Muscle of back (tissue), 3 donors: ENCODE measurements at regions not wholly inside any gene's neighbourhood (a gene's known extent, or its start where the extent isn't known, plus 50 kb on each side); places are given as distances from the start of the nearest gene placed in this dataset.

Experiments
- DNase-seq, 3 donors: peaks; one replicate each; pipeline versions ENCODE4 v3.0.0 to v3.0.0-alpha.2; 2013

DNA sequence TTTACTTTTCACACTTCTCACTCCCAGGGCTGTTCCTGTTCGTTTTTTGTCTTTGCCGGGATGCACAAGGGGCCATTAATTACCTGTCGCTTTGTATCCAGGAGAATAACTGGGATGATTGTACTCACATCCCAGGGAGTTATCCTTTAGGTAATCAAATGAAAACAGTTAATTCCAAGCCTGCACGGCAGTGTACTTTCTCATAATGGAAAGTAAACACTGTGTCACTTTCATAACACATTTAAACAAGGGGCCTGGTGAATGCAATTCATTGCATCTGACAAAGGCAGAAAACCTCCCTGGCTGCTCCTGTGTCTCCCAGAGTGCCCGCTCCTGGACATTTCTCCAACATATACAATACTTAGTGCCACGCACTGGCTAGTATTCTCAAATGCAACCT is 138.7 kb upstream of the CELF2 start:
- DNase-seq = no peak

DNA sequence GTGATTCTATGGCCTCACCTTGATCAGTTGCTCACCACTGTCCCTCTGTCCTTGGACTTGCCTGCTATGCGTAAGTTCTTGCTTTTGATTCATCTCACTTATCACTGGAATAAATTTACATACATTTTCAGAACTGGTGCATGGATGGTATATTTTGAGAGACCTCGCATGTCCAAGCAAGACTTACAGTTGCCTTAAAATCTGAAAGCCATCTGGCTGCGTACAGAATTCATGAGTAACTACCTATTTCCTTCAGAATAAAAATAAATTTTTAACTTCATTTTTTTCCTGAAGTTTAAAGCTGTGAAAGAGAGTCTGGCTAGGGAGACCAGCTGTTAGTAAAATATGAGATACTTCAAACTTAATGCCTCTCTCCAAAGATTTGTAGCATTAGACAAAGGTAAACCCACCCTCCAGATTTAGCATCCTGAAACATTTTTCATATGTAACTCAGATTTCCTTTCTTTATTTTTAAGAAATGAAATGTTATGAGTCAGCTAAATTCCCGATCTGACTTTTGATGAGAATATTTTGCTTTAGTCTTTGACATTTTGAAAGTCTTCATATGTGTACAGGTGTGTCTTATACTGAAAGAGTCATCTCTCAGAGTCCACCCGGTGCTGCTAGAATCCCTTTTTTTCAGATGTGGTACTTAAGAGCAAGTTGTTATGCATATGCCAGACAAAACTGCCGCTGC is 136.4 kb upstream of the CELF2 start:
- DNase-seq = no peak

DNA sequence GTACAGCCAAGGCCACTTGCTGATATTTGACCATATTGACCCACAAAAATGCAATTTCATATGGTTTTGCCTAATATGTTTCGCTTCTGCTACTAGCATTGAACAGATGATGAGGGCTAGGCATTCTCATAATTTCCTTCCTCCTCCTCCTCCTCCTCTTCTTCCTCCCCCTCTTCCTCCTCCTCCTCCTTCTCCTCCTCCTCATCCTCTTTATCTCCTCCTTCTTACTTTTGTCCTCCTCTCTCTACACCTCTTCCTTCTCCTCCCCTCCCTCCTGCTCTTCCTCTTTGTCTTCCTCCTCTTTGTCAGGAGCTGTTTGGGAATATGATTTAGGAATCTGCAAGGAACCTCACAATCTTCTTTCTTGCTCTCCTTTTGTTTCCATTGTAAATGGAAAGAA is 133.9 kb upstream of the CELF2 start:
- no peak for DNase-seq

- no peak for DNase-seq
Measured at GRCh38 chr10:10886861-10887531, 130.7 kb upstream of the CELF2 start.

DNA sequence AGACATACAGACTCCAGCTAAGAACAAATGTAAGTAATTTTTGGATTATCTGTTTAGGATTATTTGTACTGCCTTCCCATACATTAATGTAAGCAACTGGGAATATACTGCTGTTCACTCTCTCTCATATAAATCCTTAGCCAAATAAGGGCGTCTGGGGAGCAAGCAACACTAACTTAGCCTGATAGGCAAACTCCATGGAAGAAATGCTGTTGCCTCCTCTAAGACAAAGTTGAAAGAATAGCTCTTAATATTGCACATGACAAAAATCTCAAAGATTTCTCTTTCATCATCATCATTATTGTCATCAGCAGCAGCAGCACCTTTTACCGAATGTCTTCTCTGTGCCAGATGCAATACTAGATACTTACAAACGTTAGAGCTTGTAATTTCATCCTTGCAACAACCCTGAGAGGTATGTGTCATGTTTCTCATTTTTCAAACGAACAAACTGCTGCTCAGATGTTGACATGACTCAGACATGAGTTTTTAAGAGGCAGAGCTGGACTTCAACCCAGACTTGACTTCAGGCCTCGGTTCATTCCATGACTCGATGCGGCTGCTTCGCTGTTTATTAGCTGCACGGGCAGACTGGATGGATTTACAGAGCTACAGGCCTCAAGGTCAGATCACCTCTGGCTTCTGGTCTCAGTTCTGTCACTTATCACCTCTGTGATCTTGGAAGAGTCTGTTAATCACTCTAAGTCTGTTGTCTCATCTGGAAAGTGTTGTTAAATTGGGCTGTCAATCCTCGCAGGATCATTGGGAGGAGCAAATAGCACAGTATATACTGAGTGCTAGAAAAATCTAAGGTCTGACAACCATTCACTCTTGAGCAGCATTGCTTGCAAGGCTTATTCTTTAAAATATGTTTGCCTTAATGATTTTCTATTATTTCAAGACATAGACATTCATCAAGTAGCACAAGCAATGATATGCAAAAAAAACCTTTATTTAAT is 126.3 kb upstream of the CELF2 start:
- peak in 1 of 3 donors; percentile 69 for DNase-seq

DNA sequence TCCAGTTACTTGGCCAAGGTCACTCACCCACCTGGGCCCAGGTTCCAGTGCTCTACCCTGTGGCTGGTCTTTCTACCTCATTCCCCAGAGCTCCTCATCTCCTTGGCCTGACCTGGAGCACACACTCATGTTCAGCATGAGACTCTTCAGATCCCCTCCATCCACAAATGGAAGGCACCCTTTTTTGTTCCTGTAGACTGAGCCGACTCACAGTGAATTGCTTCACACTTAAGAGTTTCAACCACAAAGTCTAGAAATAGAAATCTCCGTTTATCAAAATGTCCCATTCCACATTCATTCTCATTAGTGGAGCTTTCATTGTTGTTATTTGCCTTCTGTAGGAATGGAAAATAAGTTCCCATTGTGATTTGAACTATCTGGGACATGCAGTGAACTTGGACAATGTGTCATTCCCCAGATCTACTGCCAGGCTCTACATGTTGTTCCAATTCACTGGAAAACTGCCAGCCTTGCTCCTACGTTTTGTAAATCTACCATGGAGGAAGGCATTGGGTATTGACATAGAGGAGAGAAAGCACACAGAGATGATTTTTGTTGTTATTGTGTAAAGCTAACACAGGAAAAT is 125.3 kb upstream of the CELF2 start:
- DNase-seq = no peak

GRCh38 chr10:10897400-10897799 is 120.3 kb upstream of the CELF2 start:
- DNase-seq = no peak

DNA sequence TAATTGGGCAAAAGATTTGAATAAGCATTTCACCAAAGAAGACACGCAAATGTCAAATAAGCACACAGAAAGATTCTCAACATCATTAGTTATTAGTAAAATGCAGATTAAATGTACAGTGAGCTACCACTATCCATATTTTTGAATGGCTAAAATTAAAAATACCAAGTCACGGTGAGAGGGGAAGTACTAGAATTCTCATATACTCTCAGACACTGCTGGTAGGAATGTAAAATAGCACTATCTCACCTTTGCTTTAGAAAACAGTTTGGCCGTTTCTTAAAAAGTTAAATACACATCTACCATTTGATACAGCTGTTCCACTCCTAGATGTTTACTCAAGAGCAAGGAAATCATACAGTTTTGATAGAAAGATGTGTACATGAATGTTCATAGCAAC is 115.8 kb upstream of the CELF2 start:
- DNase-seq = no peak

DNA sequence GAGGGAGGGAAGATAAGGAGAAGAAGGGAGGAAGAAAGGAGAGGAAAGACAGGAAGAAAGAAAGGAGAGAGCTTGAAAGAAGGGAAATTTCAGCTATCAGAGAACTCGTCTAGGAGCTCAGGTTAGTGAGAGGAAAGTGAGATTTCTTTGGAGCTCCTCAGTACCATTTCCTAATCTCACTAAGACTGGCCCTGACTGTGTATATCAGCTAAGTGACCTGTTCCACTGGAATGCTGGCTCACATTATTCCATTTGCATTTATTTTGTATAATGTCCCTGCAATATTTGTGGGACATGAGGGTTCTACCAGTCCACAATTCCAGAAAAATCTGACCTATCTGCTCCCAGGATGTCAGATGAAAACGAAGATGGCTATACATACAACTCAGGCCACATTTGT is 114.7 kb upstream of the CELF2 start:
- DNase-seq = no peak

- no peak for DNase-seq
Measured at GRCh38 chr10:10903620-10904019, 114.1 kb upstream of the CELF2 start.

- no peak for DNase-seq
Measured at GRCh38 chr10:10910634-10911033, 107.0 kb upstream of the CELF2 start.

GRCh38 chr10:10911035-10911434 is 106.6 kb upstream of the CELF2 start:
- no peak for DNase-seq

DNA sequence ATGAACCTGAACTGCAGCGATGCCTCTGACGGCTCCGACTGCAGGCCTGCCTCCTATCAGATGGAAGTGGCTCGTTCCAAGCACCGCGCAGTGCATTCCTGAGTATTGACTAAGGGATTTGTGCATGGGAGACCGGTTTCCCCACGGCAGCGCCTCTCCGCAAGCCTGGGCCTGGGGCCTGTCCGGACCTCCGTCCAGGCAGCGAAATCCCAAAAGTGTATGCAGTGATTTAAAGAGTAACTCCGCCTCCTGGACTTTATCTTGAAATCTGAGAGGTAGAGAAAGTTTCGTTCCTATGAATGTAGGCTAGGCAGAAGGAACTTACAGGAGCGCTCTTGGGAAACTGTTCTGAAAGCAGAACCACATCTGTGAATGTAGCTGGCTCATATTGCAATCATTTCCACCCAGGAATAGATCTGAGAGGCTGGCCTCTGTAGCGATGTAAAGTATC is 106.2 kb upstream of the CELF2 start:
- DNase-seq = peak; percentile 72 to 95 (median 87)

DNA sequence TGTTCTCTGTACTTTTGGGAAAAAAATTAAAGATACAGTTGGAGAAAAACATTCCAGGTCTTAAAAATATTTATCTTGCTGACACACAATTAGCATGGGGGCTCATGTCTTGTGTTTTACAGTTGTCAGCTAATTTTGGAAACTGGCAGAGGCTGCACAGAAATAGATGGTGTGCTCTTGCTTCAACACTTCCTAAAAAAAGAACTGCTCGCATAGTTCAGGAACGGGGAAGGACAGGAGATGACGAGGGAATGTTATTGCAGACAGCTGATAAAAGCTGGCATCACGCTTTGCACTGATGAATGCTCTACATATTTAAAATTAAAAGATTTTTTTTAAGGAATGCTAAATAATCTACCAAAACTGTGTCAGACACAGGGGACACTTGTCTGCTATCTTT is 103.5 kb upstream of the CELF2 start:
- DNase-seq = peak; percentile 51 to 66 (median 55)

GRCh38 chr10:10915215-10915614 is 102.5 kb upstream of the CELF2 start:
- no peak for DNase-seq

- peak in 1 of 3 donors; percentile 69 for DNase-seq
Measured at GRCh38 chr10:10917031-10917430, 100.6 kb upstream of the CELF2 start.

GRCh38 chr10:10919976-10920375 is 97.7 kb upstream of the CELF2 start:
- DNase-seq = peak in 1 of 3 donors; percentile 37

DNA sequence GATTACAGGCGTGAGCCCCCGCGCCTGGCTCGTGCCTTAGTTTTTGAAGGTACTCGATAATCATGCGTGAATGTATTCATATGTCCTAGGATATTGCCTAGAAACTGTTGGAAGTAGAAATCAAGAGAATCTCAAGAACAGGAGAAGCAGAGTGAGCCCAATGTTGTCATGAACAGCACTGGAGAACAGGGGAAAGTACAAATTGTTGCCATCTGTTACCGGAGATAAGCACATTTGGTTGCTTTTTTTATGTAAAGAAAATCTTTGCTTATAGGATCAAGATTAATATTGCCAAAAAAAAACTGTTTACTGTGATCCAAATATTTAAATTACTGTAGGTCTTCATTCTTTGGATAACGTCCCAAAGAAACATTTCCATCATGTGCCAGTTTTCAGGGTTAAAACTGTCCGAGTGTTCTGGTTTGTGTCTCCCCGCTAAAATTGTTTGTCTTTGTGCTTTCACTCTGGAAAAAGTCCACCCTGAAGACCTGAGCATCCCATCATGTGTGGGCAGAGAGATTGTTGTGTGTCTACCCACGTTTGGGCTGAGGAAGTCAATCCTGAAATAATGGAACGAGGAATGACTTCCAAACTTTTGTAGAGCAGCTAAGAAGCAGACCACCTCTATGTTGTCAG is 95.7 kb upstream of the CELF2 start:
- no peak for DNase-seq

DNA sequence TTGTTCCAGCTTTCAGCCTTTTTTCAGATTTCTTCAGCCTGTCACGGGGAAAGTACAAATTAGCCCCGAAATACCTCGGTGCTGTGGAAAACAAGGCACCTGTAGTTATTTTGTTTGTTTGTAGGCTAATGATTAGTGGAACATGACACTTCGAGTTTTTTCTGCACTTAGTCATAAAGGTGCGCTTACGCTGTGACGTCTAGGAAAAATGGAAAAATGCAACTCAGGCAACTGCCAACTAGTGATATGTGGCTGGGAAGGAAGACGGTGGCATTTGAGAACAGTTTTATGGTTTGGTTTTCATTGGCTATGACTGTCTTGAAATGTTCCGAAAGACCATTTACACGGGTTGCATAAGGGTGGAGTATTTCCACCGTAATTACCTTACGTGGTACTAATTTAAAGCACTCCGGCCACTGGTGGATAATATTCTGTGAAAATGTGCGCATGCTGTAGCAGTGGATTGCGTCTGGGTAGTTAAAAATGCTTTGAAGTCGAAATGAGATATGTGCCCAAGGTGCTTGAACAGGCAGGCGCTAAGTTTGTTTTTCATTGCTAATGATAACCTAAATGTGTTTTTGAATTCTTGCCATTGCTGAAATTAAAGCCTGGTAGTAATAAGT is 94.5 kb upstream of the CELF2 start:
- DNase-seq = no peak

- no peak for DNase-seq
Measured at GRCh38 chr10:10925667-10926066, 92.0 kb upstream of the CELF2 start.

DNA sequence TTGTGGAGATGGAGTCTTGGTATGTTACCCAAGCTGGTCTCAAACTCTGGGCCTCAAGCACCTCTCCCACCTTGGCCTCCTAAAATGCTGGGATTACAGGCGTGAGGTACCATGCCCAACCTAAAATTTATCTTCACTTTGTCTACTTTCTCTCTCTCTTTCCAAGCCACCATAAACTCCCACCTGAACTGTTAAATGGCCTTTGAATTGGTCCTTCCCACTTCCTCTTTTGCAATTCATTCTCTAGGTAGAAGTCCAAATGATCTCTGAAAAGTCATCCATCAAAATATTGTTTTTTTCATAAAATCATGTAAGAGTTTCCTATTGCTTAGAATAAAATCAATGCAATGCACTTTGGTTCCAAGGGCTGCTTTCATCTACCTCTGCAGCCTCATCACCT is 90.1 kb upstream of the CELF2 start:
- no peak for DNase-seq
